ENCODE measurements at regions not wholly inside any gene's neighbourhood (a gene's known extent, or its start where the extent isn't known, plus 50 kb on each side); places are given as distances from the start of the nearest gene placed in this dataset.

DNA sequence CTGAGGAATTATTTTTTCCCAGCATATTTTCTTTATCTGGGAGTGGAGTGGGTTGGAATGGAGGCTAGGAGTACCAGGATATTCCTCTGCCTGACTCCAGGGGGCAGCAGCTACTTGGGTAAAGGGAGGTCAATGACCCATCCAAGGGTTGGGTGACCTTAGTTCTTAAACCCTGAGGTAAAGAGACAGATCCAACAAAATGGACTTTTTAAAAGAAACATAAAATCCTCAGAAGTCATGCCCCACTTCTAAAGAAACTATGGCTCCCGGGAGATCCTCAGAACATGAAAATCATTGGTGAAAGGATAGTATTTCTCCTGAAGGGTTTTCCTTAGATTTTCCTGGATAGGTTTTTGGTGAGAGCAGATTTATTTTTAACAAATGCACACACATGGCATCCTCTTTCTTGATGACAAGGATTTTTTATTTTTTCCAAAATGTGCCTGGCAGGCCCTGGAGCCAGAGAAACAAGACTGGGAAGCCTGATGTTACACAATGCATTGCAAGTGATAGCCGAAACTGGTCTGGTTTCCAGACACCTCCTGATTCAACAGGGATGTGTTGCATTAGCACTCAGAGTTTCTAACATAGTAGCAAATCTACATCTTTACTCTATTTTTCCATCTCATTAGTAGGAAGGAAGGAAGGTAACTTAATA is 240.9 kb upstream of the BTBD3 start:
- DNase-seq (ENCODE audit: low read depth), result no peak
- TF ChIP-seq, protein P1, sequence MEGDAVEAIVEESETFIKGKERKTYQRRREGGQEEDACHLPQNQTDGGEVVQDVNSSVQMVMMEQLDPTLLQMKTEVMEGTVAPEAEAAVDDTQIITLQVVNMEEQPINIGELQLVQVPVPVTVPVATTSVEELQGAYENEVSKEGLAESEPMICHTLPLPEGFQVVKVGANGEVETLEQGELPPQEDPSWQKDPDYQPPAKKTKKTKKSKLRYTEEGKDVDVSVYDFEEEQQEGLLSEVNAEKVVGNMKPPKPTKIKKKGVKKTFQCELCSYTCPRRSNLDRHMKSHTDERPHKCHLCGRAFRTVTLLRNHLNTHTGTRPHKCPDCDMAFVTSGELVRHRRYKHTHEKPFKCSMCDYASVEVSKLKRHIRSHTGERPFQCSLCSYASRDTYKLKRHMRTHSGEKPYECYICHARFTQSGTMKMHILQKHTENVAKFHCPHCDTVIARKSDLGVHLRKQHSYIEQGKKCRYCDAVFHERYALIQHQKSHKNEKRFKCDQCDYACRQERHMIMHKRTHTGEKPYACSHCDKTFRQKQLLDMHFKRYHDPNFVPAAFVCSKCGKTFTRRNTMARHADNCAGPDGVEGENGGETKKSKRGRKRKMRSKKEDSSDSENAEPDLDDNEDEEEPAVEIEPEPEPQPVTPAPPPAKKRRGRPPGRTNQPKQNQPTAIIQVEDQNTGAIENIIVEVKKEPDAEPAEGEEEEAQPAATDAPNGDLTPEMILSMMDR (IDR thresholded peaks at IDR 0.05; ENCODE audit: control insufficient read depth, extremely low read depth, insufficient read depth), result peak; percentile 89
- no peak overlapping the region for H3K4me3 ChIP-seq (ENCODE audit: low read depth, low read length)

DNA sequence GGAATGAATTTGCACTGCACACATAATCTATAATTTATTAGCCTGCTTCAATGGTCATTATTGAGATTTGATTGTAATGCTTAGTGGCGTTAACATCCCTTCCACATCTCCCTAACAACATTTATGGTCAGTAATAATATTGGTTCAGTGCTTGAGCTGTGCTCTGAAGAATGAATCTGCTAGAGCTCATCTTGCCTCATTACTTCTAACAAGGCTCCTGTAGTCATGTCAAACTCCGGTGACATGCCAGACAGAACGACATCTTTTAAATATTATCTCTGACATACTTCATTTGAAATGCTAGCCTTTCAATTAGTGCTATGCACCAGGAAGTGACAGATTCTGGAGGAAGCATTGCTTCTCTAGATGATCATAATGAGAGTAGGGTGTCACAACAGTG is 240.3 kb upstream of the BTBD3 start:
- TF ChIP-seq, protein P1 (IDR thresholded peaks at IDR 0.05; ENCODE audit: control insufficient read depth, extremely low read depth, insufficient read depth), result no peak
- DNase-seq (ENCODE audit: low read depth), result no peak
- H3K4me3 ChIP-seq (ENCODE audit: low read depth, low read length), result no peak overlapping the region

DNA sequence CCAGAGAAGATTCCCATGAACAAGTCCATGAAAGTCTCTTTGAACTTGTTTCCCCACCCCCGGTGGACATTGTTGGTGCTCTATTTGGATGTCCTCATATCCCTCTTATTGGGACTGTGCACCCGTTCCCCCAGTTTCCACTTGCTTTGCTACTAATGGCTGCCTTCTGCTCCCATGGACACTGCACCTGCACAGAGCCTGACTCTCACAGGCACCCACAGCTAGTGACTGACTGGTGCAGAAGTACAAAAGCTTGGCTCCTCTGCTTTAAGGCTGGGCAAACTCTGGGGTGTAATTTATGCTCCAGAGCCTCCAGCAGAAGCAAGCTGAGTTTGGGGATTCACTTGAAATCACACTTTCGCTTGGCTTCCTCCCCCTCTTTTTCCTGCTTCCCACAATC is 239.9 kb upstream of the BTBD3 start:
- DNase-seq (ENCODE audit: low read depth), result no peak
- TF ChIP-seq, protein P1 (IDR thresholded peaks at IDR 0.05; ENCODE audit: control insufficient read depth, extremely low read depth, insufficient read depth), result no peak
- H3K4me3 ChIP-seq (ENCODE audit: low read depth, low read length), result no peak overlapping the region

DNA sequence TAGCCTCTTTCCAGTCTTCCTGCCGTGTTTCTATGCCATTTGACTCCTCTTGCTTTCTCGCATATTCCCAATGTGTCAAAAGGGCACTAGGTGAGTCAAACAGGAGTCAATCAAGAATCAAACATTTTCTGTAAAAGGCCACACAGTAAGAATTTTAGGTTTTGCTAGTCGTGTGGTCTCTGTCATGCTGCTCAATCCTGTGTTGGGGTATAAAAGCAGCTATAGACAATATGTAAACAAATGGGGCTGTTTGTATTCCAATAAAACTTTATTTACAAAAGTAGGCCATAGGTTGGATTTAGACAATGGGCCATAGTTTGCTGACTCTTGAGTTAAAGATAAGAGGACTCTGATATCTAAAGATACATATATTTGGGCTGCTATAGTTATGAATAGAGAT is 235.4 kb upstream of the BTBD3 start:
- no peak for DNase-seq (ENCODE audit: low read depth)
- no peak overlapping the region for H3K4me3 ChIP-seq (ENCODE audit: low read depth, low read length)
- TF ChIP-seq, protein P1 (IDR thresholded peaks at IDR 0.05; ENCODE audit: control insufficient read depth, extremely low read depth, insufficient read depth), result no peak

DNA sequence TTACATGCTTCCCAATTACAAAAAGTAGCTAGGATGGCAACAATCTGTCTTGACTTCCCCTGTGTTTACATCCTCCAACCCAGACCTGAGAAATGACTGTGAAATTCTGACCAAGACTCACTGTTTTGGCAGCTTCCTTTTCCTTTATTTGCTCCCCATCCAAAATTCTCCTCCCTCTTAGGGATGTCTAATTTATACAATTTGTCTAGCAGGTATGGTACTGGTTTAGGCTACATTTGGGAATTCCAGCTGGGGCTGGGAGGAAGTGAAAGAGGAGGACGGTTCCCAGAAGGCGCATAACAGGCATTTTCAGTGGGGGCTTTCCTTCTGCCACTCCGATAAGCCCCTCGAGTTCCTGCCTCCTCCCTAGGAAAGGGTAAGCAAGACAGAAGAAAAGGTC is 231.5 kb upstream of the BTBD3 start:
- TF ChIP-seq, protein P1 (IDR thresholded peaks at IDR 0.05; ENCODE audit: control insufficient read depth, extremely low read depth, insufficient read depth), result no peak
- no peak overlapping the region for H3K4me3 ChIP-seq (ENCODE audit: low read depth, low read length)
- no peak for DNase-seq (ENCODE audit: low read depth)

DNA sequence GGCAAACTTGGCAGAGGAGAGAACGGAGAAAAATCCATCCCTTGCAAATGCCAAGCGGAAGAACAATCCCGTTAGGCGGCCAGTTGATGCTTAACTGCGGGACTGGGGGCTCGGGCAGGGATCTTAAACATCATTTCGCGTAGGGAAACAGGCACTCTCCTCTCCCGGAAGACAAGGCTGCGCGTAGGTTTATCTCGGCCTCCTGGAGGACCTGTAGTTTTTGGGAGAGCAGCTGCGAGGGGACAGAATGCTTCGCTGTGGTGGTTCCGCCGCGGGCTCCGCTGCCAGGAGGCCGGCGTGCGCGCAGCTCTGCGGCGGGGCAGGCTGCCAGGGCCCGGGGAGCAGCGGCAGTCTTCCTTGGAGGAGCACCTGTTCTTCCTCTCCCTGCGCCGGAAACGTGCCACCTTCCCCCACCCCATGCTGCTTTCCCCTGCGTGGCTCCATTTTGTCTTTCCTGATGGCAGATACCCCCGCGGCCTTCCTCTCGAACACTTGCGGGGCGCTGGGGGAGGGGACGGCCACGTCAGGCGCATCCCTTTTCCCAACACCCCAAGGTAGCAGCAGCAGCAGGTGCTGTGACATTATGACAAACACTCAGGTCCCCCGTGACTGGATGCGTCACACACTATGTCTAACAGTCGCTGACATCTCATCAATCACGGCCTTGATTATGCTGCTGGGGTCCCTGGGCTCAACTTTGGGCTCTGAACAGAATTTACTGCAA is 230.7 kb upstream of the BTBD3 start:
- TF ChIP-seq, protein P1 (IDR thresholded peaks at IDR 0.05; ENCODE audit: control insufficient read depth, extremely low read depth, insufficient read depth), result no peak
- H3K4me3 ChIP-seq (ENCODE audit: low read depth, low read length), result no peak overlapping the region; the same call in 1 of the 2 replicates
- DNase-seq (ENCODE audit: low read depth), result no peak

Measured in LNCaP clone FGC (cell line).